ENCODE measurements at regions not wholly inside any gene's neighbourhood (a gene's known extent, or its start where the extent isn't known, plus 50 kb on each side); places are given as distances from the start of the nearest gene placed in this dataset.

- Histone ChIP-seq H3K27ac (no peak overlapping the region), H4K20me1 (ENCODE audit: insufficient read depth) (no peaks in the 10 kb centered on the region), H3K27me3 (ENCODE audit: insufficient read depth, low read depth) (no peaks in the 10 kb centered on the region), H3K9ac (no peak overlapping the region), H3K4me2 (no peak overlapping the region), H3K36me3 (ENCODE audit: insufficient read depth) (no peaks in the 10 kb centered on the region), H3K4me1 (ENCODE audit: low read depth, poor library complexity, severe bottlenecking) (peaks cover 37% of the 10 kb centered on the region), H3K79me2 (ENCODE audit: insufficient read depth, low read depth) (no peaks in the 10 kb centered on the region), H3K4me3 (IDR thresholded peaks at IDR 0.05; ENCODE audit: insufficient read depth, low read depth, low read length) (no peak overlapping the region), H2AFZ (ENCODE audit: low read depth) (no peak overlapping the region)
- TF ChIP-seq, protein P1, sequence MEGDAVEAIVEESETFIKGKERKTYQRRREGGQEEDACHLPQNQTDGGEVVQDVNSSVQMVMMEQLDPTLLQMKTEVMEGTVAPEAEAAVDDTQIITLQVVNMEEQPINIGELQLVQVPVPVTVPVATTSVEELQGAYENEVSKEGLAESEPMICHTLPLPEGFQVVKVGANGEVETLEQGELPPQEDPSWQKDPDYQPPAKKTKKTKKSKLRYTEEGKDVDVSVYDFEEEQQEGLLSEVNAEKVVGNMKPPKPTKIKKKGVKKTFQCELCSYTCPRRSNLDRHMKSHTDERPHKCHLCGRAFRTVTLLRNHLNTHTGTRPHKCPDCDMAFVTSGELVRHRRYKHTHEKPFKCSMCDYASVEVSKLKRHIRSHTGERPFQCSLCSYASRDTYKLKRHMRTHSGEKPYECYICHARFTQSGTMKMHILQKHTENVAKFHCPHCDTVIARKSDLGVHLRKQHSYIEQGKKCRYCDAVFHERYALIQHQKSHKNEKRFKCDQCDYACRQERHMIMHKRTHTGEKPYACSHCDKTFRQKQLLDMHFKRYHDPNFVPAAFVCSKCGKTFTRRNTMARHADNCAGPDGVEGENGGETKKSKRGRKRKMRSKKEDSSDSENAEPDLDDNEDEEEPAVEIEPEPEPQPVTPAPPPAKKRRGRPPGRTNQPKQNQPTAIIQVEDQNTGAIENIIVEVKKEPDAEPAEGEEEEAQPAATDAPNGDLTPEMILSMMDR (conservative IDR thresholded peaks at IDR 0.05; ENCODE audit: low read depth, low read length) = no peak
Observed at GRCh38 chr4:182066037-182066436, 177.2 kb upstream of the TENM3 start.

DNA sequence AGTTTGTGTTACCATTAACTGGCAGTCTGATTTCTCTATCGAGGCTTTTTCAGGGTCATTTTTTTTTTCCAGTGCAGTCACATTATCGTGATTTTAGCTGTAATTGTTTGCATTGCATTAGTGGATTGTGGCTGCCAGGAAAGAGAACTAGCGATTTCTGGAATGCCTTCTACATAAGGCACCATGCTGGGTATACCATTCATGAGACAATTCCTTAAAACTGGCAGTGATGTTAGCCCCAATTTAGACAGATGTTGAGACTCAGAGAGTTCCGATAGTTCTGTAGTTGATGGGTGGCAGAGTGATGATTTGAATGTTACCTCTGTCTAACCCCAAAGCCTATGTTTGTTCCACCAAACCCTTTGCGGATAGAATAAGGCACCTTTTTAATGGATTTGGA, 175.4 kb upstream of the TENM3 start:
- no peak overlapping the region for H3K27ac ChIP-seq
- TF ChIP-seq, protein P1 (conservative IDR thresholded peaks at IDR 0.05; ENCODE audit: low read depth, low read length) = no peak
- no peaks in the 10 kb centered on the region for H3K79me2 ChIP-seq (ENCODE audit: insufficient read depth, low read depth)
- H3K36me3 ChIP-seq (ENCODE audit: insufficient read depth) = no peaks in the 10 kb centered on the region
- no peak overlapping the region for H3K4me2 ChIP-seq
- no peak overlapping the region for H3K9ac ChIP-seq
- peaks cover 25% of the 10 kb centered on the region for H3K4me1 ChIP-seq (ENCODE audit: low read depth, poor library complexity, severe bottlenecking)
- H3K27me3 ChIP-seq (ENCODE audit: insufficient read depth, low read depth) = no peaks in the 10 kb centered on the region
- no peak overlapping the region for H2AFZ ChIP-seq (ENCODE audit: low read depth)
- H3K4me3 ChIP-seq (IDR thresholded peaks at IDR 0.05; ENCODE audit: insufficient read depth, low read depth, low read length) = no peak overlapping the region
- no peaks in the 10 kb centered on the region for H4K20me1 ChIP-seq (ENCODE audit: insufficient read depth)

DNA sequence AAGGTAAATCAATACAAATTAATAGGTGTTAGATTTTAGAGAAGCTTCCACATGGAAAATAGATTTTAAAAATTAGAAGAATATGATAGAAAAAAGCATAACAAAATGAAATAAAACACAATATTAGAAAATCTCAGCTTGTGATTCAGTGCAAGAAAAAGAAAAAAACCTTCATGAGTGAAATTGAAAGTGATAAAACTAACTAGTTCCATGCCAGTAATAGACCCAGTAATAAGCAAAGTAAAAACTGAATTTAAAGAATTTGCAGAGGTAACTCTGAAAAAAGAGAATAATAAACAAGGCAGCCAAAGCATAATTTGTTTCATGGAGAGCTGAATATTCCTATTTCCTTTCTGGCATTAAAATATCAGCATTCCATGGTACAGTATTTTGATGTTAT, 174.3 kb upstream of the TENM3 start:
- Histone ChIP-seq H3K4me3 (IDR thresholded peaks at IDR 0.05; ENCODE audit: insufficient read depth, low read depth, low read length) (no peak overlapping the region), H3K4me1 (ENCODE audit: low read depth, poor library complexity, severe bottlenecking) (peaks cover 14% of the 10 kb centered on the region), H3K27me3 (ENCODE audit: insufficient read depth, low read depth) (no peaks in the 10 kb centered on the region), H3K9ac (no peak overlapping the region), H3K79me2 (ENCODE audit: insufficient read depth, low read depth) (no peaks in the 10 kb centered on the region), H4K20me1 (ENCODE audit: insufficient read depth) (no peaks in the 10 kb centered on the region), H3K36me3 (ENCODE audit: insufficient read depth) (no peaks in the 10 kb centered on the region), H3K4me2 (no peak overlapping the region), H2AFZ (ENCODE audit: low read depth) (no peak overlapping the region), H3K27ac (no peak overlapping the region)
- TF ChIP-seq, protein P1 (conservative IDR thresholded peaks at IDR 0.05; ENCODE audit: low read depth, low read length) = no peak

GRCh38 chr4:182073278-182073677, 169.9 kb upstream of the TENM3 start:
- Histone ChIP-seq H3K9ac (no peak overlapping the region), H3K4me3 (IDR thresholded peaks at IDR 0.05; ENCODE audit: insufficient read depth, low read depth, low read length) (no peak overlapping the region), H3K4me1 (ENCODE audit: low read depth, poor library complexity, severe bottlenecking) (peaks cover 10% of the 10 kb centered on the region), H3K4me2 (no peak overlapping the region), H3K79me2 (ENCODE audit: insufficient read depth, low read depth) (no peaks in the 10 kb centered on the region), H3K36me3 (ENCODE audit: insufficient read depth) (no peaks in the 10 kb centered on the region), H3K27me3 (ENCODE audit: insufficient read depth, low read depth) (no peaks in the 10 kb centered on the region), H2AFZ (ENCODE audit: low read depth) (no peak overlapping the region), H3K27ac (no peak overlapping the region), H4K20me1 (ENCODE audit: insufficient read depth) (no peaks in the 10 kb centered on the region)
- TF ChIP-seq, protein P1 (conservative IDR thresholded peaks at IDR 0.05; ENCODE audit: low read depth, low read length) = no peak

Measured in KMS-11 (cell line).